ENCODE measurements at regions not wholly inside any gene's neighbourhood (a gene's known extent, or its start where the extent isn't known, plus 50 kb on each side); places are given as distances from the start of the nearest gene placed in this dataset.

DNA sequence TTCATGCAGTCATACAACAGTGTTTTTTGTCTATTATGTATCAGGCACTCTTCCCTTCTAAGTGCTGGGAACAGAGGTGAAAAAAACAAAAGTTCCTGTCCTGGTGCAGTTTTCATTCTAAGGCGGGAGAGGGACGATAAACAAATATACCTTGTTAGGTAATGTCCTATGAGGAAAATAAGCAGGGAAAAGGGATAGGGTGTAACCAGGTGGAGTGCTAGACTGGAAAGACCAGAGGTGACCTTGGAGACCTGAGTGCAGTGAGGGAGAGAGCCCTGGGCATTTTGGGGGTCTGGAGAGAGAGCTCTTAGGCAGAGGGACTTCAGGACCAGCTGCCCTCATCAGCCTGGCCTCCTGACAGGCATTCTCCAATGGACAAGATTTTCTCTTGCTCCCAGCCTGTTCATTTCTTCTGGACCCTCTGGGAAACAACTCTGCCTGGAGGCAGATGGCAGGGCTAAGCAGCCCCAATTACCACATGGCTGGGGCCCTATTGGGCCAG lies 97.2 kb upstream of the TJP1 start:
- no peaks in the 10 kb centered on the region; the same call in 1 of the 2 replicates for H3K27me3 Mint-ChIP-seq (ENCODE audit: low read depth)
- H3K36me3 Mint-ChIP-seq: no peaks in the 10 kb centered on the region
- no peak overlapping the region for H3K4me3 Mint-ChIP-seq
- no peaks in the 10 kb centered on the region for H3K9me3 Mint-ChIP-seq
- H3K27ac Mint-ChIP-seq: no peak overlapping the region
- POLR2A ChIA-PET: no interaction called here
- DNase-seq (ENCODE audit: low spot score) (no peak), ATAC-seq (no peak)
- TF ChIP-seq, protein P1, sequence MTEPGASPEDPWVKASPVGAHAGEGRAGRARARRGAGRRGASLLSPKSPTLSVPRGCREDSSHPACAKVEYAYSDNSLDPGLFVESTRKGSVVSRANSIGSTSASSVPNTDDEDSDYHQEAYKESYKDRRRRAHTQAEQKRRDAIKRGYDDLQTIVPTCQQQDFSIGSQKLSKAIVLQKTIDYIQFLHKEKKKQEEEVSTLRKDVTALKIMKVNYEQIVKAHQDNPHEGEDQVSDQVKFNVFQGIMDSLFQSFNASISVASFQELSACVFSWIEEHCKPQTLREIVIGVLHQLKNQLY (CRISPR knock-in tag; IDR thresholded peaks at IDR 0.05): no peak
- no peak for TF ChIP-seq SOX15 (CRISPR knock-in tag; IDR thresholded peaks at IDR 0.05)
- TF ChIP-seq, protein P2, sequence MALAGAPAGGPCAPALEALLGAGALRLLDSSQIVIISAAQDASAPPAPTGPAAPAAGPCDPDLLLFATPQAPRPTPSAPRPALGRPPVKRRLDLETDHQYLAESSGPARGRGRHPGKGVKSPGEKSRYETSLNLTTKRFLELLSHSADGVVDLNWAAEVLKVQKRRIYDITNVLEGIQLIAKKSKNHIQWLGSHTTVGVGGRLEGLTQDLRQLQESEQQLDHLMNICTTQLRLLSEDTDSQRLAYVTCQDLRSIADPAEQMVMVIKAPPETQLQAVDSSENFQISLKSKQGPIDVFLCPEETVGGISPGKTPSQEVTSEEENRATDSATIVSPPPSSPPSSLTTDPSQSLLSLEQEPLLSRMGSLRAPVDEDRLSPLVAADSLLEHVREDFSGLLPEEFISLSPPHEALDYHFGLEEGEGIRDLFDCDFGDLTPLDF (CRISPR knock-in tag; IDR thresholded peaks at IDR 0.05): no peak
- no peak for TF ChIP-seq MXD4 (CRISPR knock-in tag; IDR thresholded peaks at IDR 0.05; ENCODE audit: borderline replicate concordance)
- TF ChIP-seq, protein P3, sequence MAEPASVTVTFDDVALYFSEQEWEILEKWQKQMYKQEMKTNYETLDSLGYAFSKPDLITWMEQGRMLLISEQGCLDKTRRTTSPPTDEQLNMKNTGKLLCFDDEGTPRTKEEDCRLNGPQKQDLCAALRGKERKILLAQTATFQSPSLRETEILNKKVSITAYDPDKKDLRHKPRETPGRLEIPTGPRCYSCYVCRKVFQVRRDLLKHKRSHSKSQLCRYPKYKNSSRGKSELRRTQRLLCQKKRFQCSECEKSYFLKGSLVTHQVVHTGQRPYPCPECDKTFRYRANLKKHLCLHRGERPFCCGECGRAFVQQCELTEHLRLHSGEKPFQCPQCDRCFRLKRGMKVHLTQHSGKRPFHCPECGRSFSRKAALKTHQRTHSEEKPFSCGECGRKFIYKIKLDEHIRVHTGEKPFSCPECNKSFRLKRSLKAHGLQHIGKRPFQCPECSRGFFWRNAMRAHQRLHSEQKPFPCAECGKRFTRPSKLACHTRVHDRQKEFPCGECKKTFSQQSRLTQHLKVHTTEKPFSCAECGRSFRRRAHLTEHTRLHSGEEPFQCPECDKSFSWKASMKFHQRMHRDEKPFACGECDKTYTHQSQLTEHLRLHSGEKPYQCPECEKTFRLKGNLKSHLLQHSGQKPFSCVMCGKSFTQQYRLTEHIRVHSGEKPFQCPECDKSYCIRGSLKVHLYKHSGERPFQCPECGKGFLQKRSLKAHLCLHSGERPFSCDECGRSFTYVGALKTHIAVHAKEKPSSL (CRISPR knock-in tag; conservative IDR thresholded peaks at IDR 0.05): no peak
- no peak for TF ChIP-seq ZNF416 (CRISPR knock-in tag; IDR thresholded peaks at IDR 0.05)
- TF ChIP-seq, protein P4, sequence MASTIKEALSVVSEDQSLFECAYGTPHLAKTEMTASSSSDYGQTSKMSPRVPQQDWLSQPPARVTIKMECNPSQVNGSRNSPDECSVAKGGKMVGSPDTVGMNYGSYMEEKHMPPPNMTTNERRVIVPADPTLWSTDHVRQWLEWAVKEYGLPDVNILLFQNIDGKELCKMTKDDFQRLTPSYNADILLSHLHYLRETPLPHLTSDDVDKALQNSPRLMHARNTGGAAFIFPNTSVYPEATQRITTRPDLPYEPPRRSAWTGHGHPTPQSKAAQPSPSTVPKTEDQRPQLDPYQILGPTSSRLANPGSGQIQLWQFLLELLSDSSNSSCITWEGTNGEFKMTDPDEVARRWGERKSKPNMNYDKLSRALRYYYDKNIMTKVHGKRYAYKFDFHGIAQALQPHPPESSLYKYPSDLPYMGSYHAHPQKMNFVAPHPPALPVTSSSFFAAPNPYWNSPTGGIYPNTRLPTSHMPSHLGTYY (CRISPR knock-in tag; IDR thresholded peaks at IDR 0.05): no peak
- TF ChIP-seq, protein P5, sequence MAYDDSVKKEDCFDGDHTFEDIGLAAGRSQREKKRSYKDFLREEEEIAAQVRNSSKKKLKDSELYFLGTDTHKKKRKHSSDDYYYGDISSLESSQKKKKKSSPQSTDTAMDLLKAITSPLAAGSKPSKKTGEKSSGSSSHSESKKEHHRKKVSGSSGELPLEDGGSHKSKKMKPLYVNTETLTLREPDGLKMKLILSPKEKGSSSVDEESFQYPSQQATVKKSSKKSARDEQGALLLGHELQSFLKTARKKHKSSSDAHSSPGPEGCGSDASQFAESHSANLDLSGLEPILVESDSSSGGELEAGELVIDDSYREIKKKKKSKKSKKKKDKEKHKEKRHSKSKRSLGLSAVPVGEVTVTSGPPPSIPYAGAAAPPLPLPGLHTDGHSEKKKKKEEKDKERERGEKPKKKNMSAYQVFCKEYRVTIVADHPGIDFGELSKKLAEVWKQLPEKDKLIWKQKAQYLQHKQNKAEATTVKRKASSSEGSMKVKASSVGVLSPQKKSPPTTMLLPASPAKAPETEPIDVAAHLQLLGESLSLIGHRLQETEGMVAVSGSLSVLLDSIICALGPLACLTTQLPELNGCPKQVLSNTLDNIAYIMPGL (CRISPR knock-in tag; IDR thresholded peaks at IDR 0.05): no peak
- TF ChIP-seq, protein P6, sequence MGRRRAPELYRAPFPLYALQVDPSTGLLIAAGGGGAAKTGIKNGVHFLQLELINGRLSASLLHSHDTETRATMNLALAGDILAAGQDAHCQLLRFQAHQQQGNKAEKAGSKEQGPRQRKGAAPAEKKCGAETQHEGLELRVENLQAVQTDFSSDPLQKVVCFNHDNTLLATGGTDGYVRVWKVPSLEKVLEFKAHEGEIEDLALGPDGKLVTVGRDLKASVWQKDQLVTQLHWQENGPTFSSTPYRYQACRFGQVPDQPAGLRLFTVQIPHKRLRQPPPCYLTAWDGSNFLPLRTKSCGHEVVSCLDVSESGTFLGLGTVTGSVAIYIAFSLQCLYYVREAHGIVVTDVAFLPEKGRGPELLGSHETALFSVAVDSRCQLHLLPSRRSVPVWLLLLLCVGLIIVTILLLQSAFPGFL (CRISPR knock-in tag; IDR thresholded peaks at IDR 0.05; ENCODE audit: borderline replicate concordance): no peak
- TF ChIP-seq ESRRA (CRISPR knock-in tag; IDR thresholded peaks at IDR 0.05; ENCODE audit: borderline replicate concordance): no peak
- TF ChIP-seq IRF2 (CRISPR knock-in tag; IDR thresholded peaks at IDR 0.05; ENCODE audit: borderline replicate concordance, low read depth): no peak
- TF ChIP-seq ZNF138 (CRISPR knock-in tag; conservative IDR thresholded peaks at IDR 0.05): no peak
- TF ChIP-seq GABPB1 (CRISPR knock-in tag; IDR thresholded peaks at IDR 0.05): no peak
- no peak for TF ChIP-seq ZNF396 (CRISPR knock-in tag; IDR thresholded peaks at IDR 0.05; ENCODE audit: borderline replicate concordance)
- TF ChIP-seq ZBTB21 (CRISPR knock-in tag; IDR thresholded peaks at IDR 0.05; ENCODE audit: borderline replicate concordance): no peak
- TF ChIP-seq, protein P7, sequence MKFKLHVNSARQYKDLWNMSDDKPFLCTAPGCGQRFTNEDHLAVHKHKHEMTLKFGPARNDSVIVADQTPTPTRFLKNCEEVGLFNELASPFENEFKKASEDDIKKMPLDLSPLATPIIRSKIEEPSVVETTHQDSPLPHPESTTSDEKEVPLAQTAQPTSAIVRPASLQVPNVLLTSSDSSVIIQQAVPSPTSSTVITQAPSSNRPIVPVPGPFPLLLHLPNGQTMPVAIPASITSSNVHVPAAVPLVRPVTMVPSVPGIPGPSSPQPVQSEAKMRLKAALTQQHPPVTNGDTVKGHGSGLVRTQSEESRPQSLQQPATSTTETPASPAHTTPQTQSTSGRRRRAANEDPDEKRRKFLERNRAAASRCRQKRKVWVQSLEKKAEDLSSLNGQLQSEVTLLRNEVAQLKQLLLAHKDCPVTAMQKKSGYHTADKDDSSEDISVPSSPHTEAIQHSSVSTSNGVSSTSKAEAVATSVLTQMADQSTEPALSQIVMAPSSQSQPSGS (CRISPR knock-in tag; IDR thresholded peaks at IDR 0.05; ENCODE audit: borderline replicate concordance, low read depth): no peak
- no peak for TF ChIP-seq FOXJ3 (CRISPR knock-in tag; IDR thresholded peaks at IDR 0.05; ENCODE audit: borderline replicate concordance)
- TF ChIP-seq, protein P8, sequence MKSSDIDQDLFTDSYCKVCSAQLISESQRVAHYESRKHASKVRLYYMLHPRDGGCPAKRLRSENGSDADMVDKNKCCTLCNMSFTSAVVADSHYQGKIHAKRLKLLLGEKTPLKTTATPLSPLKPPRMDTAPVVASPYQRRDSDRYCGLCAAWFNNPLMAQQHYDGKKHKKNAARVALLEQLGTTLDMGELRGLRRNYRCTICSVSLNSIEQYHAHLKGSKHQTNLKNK (CRISPR knock-in tag; IDR thresholded peaks at IDR 0.05): no peak
- CTCF ChIA-PET: no interaction called here
- H3K4me1 Mint-ChIP-seq: peaks cover 48% of the 10 kb centered on the region

All from WTC11 (cell line).